ENCODE measurements at regions not wholly inside any gene's neighbourhood (a gene's known extent, or its start where the extent isn't known, plus 50 kb on each side); places are given as distances from the start of the nearest gene placed in this dataset.

DNA sequence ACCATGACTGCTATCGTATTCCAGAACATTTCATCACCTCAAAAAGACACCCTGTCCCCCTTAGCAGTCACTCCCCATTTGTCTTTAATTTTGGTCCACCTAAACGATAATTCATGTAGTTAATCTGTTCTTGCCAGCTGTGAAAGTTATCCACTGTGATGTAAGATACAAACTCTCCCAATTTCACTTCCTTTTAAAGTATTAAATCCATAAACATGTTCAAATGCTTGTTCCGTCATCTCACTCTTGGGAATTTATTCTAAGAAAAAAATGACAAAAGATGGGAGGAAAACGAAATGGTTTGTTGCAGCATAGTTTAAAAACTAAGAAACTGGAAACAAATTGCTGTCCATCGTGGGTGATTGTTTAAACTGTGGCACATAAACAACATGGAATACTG is 53.7 kb upstream of the IRF2 start:
- no peaks in the 10 kb centered on the region for H3K9me1 ChIP-seq (ENCODE audit: insufficient read depth, low read length)
- in situ Hi-C loops (cut with MboI; ENCODE audit: low sequenced_read_pairs) (no loop called here), intact Hi-C loops (cut with micrococcal nuclease) (no loop called here), dilution Hi-C loops (cut with HindIII; ENCODE audit: low sequenced_read_pairs, unreplicated experiment) (no loop called here)
- H3K4ac ChIP-seq (ENCODE audit: low read depth, low read length), result no peak overlapping the region
- no peak overlapping the region for H3K4me2 ChIP-seq (ENCODE audit: low read depth, low read length)
- no peak overlapping the region for H3K4me3 ChIP-seq (ENCODE audit: insufficient read depth, low read depth, low read length)
- H4K91ac ChIP-seq (ENCODE audit: insufficient read depth, low read depth, low read length), result no peak overlapping the region
- H3K27me3 ChIP-seq (ENCODE audit: control insufficient read depth, insufficient read depth, low read length), result no peaks in the 10 kb centered on the region
- ChIA-PET POLR2A (ENCODE audit: unreplicated experiment) (no interaction called here), CTCF (interaction anchor here (1.2 kb wide), 1 partner anchor 264 kb away, joined by 4 read pairs; no protein-coding TSS in a partner anchor)
- ATAC-seq (ENCODE audit: low read depth) (no peak), DNase-seq (no peak)
- H2BK120ac ChIP-seq (ENCODE audit: low read depth, low read length), result no peak overlapping the region
- no TSS peak for BruUV-seq (replicated peaks)
- H2BK15ac ChIP-seq (ENCODE audit: low read depth, low read length), result no peak overlapping the region
- H3K4me1 ChIP-seq (ENCODE audit: control insufficient read depth, insufficient read depth, low read length), result no peaks in the 10 kb centered on the region
- H3K9me3 ChIP-seq (ENCODE audit: control insufficient read depth, insufficient read depth, low read length), result no peaks in the 10 kb centered on the region
- H3K18ac ChIP-seq (ENCODE audit: low read depth, low read length), result no peak overlapping the region
- no peak overlapping the region for H2AK9ac ChIP-seq (replicated peaks; ENCODE audit: low read depth, low read length, poor library complexity)
- no peak overlapping the region for H2AK5ac ChIP-seq (ENCODE audit: low read depth, low read length)
- H3K9ac ChIP-seq (ENCODE audit: low read depth, low read length), result no peak overlapping the region
- no peak overlapping the region for H2BK20ac ChIP-seq (ENCODE audit: low read depth, low read length)
- H3K14ac ChIP-seq (replicated peaks; ENCODE audit: low read depth, low read length), result no peak overlapping the region
- no peaks in the 10 kb centered on the region for H4K20me1 ChIP-seq (ENCODE audit: insufficient read depth, low read length)
- no peak overlapping the region for H4K5ac ChIP-seq (ENCODE audit: low read depth, low read length)
- H2BK5ac ChIP-seq (ENCODE audit: low read depth, low read length, poor library complexity, severe bottlenecking), result no peak overlapping the region
- no peak overlapping the region for H3K23ac ChIP-seq (ENCODE audit: low read depth, low read length)
- H4K8ac ChIP-seq (ENCODE audit: low read depth in 2 of 2, low read length in 2 of 2), result no peak overlapping the region
- WGBS, 2 experiments (ENCODE audit: extremely low coverage in 2 of 2, insufficient read length in 1 of 2), result 67% methylated on average over 1 of the region's 5 CpGs; no CpG with 5 or more reads in 1 of the 2 experiments
- no peaks in the 10 kb centered on the region for H3K36me3 ChIP-seq (ENCODE audit: control insufficient read depth, insufficient read depth, low read length)
- H3K27ac ChIP-seq (ENCODE audit: insufficient read depth, low read length), result no peak overlapping the region
- no peak overlapping the region for H2AFZ ChIP-seq (replicated peaks; ENCODE audit: low read length, poor library complexity)
- TF ChIP-seq BHLHE40 (IDR thresholded peaks at IDR 0.05; ENCODE audit: low read depth, low read length) (no peak), MAZ (IDR thresholded peaks at IDR 0.05; ENCODE audit: borderline replicate concordance, low read depth, low read length) (no peak), CEBPB (IDR thresholded peaks at IDR 0.05; ENCODE audit: low read depth, low read length) (no peak)
- TF ChIP-seq, protein P1, sequence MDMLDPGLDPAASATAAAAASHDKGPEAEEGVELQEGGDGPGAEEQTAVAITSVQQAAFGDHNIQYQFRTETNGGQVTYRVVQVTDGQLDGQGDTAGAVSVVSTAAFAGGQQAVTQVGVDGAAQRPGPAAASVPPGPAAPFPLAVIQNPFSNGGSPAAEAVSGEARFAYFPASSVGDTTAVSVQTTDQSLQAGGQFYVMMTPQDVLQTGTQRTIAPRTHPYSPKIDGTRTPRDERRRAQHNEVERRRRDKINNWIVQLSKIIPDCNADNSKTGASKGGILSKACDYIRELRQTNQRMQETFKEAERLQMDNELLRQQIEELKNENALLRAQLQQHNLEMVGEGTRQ (IDR thresholded peaks at IDR 0.05; ENCODE audit: low read depth, low read length), result no peak
- no peaks in the 10 kb centered on the region for H3K79me1 ChIP-seq (ENCODE audit: low read depth in 1 of 2, low read length in 2 of 2)
- H3K56ac ChIP-seq (ENCODE audit: extremely low read depth, insufficient read depth, low read length), result no peak overlapping the region
